SKM-1 (cell line): ENCODE measurements at regions not wholly inside any gene's neighbourhood (a gene's known extent, or its start where the extent isn't known, plus 50 kb on each side); places are given as distances from the start of the nearest gene placed in this dataset.
"Not testable (repeated sequence)": the region's sequence is repeated elsewhere in the genome, so short reads cannot be mapped to it uniquely, and the experiment has no call there.

Source experiments
- DNase-seq: peaks from one replicate; lab custom pipeline; 2025; ENCODE audit not compliant: unreplicated experiment; lab: John Stamatoyannopoulos, UW

DNA sequence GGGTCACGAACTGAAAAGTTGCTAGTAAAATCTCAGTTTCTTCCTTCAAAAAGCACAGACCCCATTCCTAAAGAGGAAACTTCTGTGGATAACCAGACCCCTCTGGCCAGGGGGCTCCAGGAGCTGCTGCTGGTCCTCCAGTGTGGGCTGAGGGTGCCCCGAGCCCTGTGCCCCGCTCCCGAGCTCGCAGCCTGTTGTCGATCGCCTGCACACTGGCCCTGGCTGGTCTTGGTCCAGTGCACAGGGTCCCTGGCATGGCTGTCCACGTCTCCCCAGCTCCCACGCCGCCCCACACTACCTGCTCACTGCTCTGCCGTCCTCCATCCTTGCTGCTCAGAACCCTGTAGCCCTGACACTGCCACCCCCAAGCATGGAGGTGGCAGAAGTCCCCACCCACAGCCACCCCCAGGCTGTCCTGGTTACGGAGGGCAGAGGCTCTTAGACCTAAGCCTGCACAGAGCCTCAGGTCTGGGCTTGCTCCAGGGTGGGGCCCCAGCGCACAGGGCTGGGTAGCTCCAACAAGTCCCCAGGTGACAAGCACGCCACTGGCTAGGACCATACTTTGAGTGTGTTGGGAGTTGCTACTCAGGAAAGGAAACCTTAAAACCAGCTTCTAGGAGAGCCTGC, 87.0 kb downstream of the PLXNA1 start:
- no peak for DNase-seq

DNA sequence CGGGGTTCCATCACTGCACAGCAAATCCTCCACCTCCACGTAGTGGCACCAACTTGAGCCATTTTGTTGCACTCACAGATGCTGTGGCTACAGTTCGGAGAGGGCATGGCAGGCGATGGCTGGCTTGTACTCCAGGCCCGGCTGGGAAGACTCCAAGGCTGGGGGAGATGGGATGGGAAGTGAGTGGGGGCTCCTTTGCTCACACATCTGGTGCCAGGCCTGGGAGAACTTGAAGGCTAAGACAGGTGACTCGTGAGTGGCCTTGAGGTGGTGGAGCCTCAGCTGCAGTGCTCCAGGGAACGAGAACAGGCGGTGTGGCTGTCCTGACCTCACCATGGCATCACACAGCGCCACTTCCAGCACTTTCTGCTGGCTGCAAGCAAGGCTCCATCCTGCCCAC, 87.9 kb downstream of the PLXNA1 start:
- no peak for DNase-seq

DNA sequence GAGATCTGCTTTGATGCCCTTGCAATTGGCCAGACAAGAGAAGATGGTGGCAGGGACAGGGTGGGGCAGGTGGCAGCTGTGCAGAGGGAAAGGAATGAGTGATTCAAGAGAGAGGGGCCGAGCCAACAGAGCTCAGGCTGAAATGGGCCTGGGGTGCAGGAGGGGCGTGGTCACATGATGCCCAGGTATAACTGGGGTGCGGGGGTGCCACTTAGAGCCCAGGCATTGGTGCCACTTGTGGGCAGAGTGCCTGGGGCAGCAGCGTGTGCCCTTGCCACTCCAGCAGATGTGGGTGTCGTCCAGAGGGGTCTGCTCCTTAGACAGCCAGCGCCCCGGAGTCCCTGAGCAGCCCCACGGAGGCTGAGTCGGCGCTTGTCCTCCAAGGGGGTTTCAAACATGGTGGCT, 88.7 kb downstream of the PLXNA1 start:
- no peak for DNase-seq

DNA sequence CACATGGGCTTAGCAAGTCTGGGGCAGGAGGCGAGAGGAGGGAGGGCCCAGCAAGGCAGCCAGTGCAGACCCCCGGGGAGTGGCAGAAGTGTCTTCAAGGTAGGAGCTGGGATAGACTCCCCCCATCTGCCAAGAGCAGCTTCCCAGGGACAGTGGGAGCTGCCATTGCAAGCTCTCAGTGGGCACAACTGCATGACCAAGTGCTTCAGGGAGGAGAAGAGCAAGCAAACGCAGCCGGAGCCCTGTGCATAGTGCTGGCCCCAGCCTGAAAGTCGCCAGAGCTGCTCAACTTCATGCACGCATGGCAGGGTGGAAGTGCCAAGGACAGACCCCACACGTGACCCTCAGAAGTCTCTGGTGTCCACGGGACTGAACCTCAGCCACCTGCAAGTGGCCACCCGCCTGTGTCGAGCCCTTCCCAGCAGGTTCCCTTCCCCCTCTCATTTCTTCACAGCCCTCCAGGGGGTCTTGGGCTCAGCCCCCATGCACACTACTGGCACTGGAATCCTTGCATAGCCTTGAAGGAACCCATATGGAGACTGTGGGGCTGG, 89.4 kb downstream of the PLXNA1 start:
- DNase-seq = no peak

- DNase-seq = no peak
These were observed 90.3 kb downstream of the PLXNA1 start for GRCh38 chr3:127072971-127073783.

GRCh38 chr3:127073941-127074820, 91.3 kb downstream of the PLXNA1 start:
- DNase-seq = no peak

DNA sequence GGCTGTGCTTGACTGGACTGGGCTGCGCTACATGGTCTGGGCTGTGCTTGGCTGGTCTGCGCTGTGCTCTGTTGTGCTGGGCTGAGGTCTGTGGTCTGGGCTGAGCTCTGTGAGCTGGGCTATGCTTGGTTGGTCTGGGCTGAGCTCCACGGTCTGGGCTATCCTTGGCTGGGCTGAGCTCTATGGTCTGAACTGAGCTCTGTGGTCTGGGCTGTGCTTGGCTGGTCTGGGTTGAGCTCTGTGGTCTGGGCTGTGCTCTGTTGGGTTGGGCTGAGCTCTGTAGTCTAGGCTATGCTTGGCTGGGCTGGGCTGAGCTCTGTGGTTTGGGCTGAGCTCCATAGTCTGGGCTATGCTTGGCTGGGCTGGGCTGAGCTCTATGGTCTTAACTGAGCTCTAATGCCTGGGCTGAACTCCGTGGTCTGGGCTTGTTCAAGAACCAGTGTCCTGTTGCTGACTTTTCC, 92.0 kb downstream of the PLXNA1 start:
- DNase-seq = peak; percentile 67

- DNase-seq = not testable (repeated sequence)
These were observed 93.5 kb downstream of the PLXNA1 start for GRCh38 chr3:127076166-127076992.

- no peak for DNase-seq
These were observed 94.2 kb downstream of the PLXNA1 start for GRCh38 chr3:127077068-127077467.

GRCh38 chr3:127077505-127078064, 94.7 kb downstream of the PLXNA1 start:
- no peak for DNase-seq

GRCh38 chr3:127078626-127079025, 95.7 kb downstream of the PLXNA1 start:
- no peak for DNase-seq

GRCh38 chr3:127079211-127079610, 96.3 kb downstream of the PLXNA1 start:
- DNase-seq = no peak

DNA sequence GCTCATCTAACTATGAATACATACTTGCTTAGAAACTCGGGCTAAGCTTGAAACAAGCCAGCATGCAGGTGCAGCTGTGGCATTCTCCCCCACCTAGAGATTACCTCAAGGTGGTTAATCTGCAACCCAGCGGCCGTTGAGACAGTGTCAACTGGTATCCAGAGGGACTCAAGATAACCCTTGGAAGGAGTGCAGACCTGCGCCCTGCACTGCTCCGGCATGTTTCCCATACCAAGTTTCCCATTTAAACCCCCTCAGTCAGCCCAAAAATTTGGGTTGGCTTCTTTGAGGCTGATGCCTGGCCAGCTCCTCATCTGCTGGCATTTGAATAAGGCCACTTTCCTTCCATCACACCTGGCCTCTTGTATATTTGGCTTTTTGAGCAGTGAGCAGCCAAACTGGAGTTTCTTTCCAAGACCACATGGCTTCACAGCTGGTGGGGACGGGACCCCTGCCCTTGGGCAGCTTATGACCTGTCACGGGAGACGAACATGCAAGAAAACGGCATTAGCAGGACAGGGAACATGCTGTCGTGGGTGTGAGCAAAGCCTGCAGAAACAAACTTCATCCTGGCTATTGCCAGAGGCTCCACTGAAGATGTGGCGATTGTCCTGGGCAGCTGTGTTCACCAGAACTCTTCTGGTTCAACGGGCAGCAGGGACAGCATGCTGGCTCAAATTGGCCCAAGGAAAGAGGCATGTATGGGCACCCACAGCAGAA, 98.2 kb downstream of the PLXNA1 start:
- no peak for DNase-seq

GRCh38 chr3:127082066-127082465, 99.2 kb downstream of the PLXNA1 start:
- DNase-seq = no peak

DNA sequence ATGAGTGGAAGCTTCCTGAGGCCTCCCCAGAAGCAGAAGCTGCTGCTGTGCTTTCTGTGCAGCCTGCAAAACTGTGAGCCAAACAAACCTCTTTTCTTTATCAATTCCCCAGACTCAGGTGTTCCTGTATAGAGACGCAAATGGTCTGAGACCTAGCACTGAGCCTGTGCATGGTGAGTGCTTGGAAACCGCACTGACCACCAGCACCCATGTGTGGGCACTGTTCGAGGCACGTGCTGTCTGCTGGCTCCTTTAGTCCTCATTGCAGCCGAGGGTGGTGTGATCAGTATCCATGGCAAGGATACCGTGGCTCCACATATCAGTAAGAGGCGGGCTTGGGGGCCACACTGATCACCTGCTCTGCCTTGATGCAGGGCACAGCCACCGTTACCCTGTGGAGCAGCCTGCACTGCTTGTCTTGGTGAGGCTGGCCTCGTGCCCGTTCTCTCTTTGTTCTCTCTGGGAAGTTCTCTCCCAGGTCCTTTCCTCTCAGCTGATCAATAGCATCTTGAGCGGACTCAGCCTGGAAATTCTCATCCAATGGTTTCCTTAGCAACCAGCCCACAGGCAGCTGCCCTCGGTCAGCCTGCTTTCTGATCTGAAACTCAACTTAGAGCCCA, 101.0 kb downstream of the PLXNA1 start:
- DNase-seq = no peak

- DNase-seq = no peak
These were observed 101.6 kb downstream of the PLXNA1 start for GRCh38 chr3:127084401-127084990.

- no peak for DNase-seq
These were observed 102.7 kb downstream of the PLXNA1 start for GRCh38 chr3:127085576-127085975.

DNA sequence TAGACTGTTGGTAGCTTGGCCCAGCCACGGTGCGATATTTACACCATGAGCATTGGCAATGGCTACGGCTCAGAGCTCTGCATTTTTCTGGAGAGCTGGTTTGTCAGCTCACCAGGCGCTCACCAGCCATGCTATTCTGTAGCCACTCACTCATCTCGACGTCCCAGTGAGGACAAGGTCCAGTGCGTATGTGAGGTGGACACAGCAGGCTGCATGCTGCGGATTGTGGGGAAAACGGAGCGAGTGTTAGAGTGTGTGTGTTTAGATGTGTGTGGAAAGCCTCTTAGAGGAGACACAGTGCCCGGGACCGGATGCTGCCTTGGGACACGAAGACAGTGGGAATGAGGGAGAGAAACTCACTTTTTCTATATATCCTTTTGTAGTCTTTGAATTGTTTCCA, 103.7 kb downstream of the PLXNA1 start:
- not testable (repeated sequence) for DNase-seq

DNA sequence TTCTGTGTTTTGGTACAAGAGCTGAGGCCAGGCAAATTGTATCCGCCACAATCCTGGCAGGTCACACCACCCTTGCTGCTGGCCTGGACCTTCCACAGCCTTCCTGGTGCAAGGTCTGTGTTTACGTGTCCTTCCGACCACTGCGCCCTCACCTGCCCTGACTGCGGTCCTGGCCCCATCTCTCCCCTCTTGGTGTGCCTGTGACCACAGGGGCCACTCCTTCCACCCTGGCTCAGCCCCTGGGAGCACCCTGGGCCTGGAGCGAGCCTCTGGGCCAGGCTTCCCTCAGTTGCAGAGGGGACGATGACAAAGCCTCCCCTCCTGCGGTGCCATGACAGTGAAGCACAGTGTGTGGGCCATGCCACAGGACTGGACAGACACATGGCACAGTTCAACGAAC, 104.5 kb downstream of the PLXNA1 start:
- no peak for DNase-seq
